ENCODE measurements at regions not wholly inside any gene's neighbourhood (a gene's known extent, or its start where the extent isn't known, plus 50 kb on each side); places are given as distances from the start of the nearest gene placed in this dataset.

DNA sequence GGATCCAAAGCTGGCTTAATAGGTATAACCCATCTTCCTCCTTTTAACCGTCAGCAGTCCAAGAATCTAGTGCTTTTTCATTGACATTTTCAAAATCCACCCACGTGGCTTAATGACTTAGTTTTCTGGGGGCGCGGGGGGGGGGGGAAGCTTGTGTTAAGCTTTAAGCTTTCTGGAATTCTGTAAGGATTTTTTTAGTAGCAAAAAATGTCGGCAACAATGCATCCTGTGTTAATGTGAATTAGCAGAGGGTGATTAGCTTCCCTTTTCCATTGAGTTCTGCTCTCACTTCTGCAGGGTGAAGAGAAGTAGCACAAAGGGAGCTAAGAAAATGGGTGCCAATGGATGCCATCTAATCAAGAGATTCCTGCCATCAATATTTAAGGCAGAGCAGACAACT is 348.2 kb downstream of the SAMD5 start:
- DNase-seq (ENCODE audit: low read depth), result no peak

- DNase-seq (ENCODE audit: low read depth), result no peak
These were observed 349.9 kb downstream of the SAMD5 start for GRCh38 chr6:147858421-147858820.

DNA sequence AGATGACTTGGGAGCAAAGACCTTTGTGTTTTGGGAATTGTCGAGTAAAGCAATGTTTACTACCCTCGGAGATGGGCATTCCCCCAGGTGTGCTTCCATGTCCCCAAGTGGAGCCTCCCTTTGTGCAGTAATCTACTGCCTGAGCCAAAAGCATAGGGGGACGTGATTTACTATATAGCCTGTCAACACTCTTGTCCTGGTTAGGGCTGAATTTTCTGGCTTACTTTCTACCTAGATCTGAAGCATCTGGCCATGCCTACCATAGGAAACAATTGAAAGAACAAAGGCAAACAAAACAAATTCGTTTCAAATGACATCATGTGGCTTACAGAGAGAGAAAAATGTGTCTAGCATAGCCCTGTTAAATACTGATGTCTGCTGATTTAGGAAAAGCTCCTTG is 350.6 kb downstream of the SAMD5 start:
- no peak for DNase-seq (ENCODE audit: low read depth)

DNA sequence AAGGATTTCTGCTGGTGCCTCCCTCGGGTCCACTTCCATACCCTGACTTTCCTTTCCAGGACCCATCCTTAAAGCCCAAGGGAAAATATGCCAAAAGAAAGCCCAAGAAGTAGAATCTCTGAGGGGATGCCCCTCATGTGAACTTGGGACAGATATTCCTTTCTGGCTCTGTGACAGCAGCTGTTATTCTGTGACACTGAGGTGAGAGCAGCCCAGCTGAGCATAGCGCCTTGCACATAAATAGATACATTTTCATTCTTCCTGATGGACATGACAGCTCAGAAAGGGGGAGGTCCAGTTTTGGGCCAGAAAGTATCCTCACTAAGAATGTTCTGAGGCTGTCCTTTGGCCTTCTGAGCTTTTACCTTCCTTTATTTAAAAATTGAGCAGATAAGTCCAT is 353.2 kb downstream of the SAMD5 start:
- peak; percentile 44 for DNase-seq (ENCODE audit: low read depth)

GRCh38 chr6:147867433-147868226 is 359.1 kb downstream of the SAMD5 start:
- DNase-seq (ENCODE audit: low read depth), result no peak

GRCh38 chr6:147868427-147869190 is 360.1 kb downstream of the SAMD5 start:
- peak; percentile 82 for DNase-seq (ENCODE audit: low read depth)

DNA sequence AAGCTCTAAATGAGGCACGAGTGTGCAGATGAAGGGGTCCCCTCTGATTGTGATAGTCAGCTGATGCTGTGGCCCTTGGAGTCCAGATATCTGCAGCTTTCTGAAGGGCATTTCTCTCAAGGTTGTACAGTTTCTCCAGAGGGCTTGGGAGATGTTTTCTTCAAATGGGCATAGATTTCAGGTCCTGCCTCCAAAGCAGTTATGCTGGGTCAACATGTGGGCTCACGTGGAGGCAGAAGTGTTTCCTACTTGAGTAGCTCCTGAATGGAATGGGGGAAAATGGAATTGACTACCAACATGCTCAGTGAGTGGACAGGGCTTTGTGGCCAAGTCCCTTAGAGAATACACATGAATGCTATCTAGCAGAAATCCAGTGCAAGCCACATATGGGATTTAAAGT is 360.7 kb downstream of the SAMD5 start:
- DNase-seq (ENCODE audit: low read depth), result no peak

DNA sequence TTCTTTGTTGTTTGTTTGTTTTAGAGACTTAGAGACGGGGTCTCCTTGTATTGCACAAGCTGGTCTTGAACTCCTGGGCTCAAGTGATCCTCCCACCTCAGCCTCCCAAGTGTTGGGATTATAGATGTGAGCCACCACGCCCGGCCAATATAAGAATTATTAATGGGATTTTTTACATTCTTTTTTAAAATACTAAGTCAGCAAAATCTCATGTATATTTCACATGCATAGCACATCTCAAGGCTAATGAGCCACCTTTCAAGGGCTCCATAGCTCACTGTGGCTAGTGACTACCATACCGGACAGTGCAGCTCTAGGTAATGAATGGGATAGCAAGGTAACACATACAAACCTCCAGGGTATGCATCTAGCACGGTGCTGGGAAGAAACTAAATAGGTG is 361.4 kb downstream of the SAMD5 start:
- DNase-seq (ENCODE audit: low read depth), result no peak

GRCh38 chr6:147870506-147871110 is 362.1 kb downstream of the SAMD5 start:
- no peak for DNase-seq (ENCODE audit: low read depth)

DNA sequence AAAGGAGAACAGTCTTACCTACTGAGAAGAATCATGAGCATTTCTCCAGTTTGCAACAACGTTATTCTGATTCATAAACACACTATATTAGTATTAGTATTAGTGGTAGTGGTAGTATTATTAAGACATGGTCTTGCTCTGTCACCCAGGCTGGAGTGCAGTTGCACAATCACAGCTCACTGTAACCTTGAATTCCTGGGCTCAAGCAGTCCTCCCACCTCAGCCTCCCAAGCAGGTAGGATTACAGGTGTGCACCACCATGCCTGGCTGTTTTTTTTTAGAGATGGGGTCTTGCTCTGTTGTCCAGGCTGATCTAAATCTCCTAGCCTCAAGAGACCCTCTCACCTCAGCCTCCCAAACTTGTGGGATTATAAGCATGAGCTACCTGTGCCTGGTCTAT is 363.5 kb downstream of the SAMD5 start:
- DNase-seq (ENCODE audit: low read depth), result no peak

DNA sequence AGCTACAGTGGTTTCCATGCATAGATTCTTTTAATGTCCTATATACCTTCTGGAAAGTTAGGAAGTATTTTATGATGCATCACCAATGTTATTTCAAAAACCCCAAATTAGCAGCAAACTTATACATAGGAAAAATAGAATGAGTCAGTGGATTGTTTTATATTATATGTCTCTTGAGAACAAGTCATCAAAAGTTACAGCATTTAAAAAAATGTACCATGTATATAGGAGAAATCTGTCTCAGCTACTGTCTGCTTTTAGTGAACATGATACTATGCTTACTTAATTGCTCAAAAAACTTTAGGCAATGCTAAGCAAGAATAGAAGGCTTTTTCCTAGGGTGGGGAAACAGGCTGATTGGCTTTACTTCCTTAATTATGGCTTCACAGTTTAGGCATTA is 365.3 kb downstream of the SAMD5 start:
- DNase-seq (ENCODE audit: low read depth), result no peak

DNA sequence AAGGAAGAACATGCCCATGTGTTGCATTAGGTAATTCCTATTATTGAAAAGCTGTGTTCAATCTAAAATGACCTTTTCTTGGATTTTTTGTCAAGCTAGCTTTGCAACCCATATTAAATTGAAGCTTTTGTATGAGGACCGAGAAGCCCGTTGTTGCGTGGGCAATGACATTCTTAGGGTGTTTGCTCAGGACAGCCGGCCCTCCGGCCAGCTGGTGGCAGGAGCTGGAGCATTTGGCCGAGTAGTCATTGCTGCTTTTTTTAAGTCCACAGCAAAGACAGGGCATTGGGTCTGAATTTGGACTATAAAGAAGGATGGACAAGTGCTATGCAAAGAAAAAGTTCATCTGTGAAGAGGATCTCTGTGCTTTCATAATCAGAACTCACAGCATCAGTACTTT is 365.8 kb downstream of the SAMD5 start:
- peak; percentile 77 for DNase-seq (ENCODE audit: low read depth)

DNA sequence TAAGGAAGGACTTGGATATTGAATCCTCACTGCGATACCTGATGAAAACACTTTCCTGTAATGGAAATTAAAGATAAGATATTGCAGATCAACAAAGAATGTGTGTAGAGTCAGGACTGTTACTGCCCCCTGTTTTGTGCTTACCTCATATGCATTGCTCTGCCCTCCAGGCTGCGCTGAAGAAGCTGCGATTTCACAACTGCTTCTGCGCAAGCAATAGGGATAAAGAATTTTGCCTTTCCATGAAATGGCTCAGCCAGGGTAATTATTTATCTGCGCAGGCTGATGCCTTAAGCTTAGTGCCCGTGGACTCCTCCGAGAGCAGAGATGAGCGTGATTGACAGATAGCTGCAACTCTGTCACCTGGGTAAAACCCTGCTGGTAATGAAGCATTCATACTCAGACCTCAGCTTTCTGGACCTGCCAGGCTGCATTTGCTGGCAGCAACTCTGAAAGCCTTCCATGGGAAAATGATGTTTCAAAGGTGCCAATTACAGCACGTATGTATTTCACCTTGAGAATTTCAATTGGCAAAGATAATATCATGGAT is 370.6 kb downstream of the SAMD5 start:
- DNase-seq (ENCODE audit: low read depth), result no peak

- no peak for DNase-seq (ENCODE audit: low read depth)
These were observed 372.9 kb downstream of the SAMD5 start for GRCh38 chr6:147881432-147881831.

- DNase-seq (ENCODE audit: low read depth), result no peak
These were observed 379.9 kb downstream of the SAMD5 start for GRCh38 chr6:147888374-147888773.

DNA sequence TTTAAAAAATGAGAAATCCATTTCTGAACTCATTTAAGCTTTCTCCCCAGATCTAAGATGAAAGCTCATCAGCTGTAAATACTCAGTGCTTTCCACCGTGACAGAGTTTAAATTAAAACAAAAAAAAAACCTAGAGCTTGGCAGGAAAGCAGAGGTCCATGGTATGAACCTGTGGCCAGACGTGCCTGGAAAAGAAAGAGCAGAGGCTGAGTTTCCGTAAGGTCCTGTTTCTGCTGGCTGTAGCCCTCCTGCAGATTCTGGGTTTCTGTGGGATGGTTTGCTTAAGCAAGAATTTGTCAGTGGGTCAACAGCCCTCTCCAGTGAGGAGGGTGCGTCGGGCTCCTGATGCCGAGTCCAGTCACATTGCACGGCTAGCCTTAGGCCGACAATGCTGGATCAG is 383.2 kb downstream of the SAMD5 start:
- DNase-seq (ENCODE audit: low read depth), result no peak

DNA sequence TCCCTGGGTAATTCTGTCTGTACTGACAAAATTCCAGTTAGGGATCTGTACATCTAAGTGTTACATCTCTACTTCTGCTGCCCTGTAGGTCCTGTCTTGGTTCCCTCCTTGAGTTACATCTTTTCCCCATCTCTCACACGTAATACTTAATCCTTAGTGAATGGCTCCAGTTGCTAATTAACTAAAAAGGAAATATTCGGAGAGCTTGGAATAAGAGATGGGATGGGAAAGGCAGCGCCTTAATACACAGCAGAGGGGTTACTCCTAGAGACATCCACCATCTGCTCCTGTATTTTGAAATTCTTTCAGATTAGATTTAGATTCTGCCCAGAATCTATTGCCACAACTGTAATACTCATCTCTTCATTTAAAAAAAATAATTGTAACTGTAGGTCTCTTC is 384.0 kb downstream of the SAMD5 start:
- no peak for DNase-seq (ENCODE audit: low read depth)

DNA sequence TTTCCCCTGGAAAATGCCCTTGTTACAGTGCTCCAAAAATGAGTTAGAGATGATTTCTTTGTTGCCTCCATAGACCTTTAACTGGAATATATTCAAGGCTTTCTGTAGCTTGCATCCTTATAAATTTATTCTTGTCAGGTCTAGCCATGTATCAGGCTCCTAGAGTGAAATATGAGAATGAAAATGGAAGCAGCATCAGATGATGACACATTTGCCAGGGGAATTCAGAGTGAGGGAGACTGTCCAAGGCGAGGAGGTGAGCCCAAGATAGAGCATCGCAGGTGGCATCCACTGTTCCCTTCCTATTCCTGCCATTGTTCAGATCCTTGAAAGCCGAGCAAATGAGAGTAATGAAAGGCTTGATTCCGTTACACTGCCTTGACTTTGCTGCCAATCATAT is 386.8 kb downstream of the SAMD5 start:
- DNase-seq (ENCODE audit: low read depth), result peak; percentile 25

DNA sequence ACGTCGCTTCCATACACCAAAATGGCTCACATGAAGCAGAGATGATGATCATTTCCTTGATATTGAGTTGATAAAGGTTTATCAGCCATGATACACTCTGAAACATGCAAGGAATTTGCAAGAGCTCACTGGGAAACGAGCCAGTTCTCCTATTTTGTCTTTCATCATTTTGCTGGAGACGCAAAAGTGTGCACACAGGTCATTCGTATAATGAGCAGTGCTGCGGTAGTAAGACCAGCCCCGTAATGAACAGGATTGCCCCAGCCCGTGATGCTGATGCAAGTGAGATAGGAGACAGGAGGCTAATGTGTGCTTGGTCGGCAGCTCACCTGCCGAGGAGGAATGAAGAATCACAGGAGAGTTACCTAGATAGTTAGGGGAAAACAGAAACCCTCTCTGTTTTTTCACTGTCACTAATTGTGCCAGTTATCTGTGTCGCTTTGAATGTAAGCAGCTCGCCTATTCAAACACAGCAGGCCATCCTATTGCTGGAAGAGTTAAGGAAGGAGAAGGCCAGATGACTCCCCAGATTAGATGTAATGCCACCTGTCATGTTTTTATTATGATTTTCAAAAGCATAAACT is 391.8 kb downstream of the SAMD5 start:
- DNase-seq (ENCODE audit: low read depth), result no peak

DNA sequence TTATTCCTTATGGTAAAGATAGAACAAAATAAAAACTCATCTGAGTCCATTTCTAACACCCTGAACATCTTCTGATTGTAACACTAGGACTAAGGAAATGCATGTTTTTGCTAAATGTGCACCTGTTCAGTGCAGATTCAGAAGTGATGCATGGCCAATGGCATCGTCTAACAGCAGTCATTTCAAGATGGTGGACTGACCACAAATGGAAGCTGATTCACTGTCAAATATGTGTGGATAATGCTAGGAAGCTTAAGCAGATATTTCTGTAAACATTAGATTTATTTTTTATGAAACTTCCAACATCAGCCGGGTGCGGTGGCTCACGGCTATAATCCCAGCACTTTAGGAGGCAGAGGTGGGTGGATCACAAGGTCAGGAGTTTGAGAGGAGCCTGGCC is 394.8 kb downstream of the SAMD5 start:
- peak; percentile 33 for DNase-seq (ENCODE audit: low read depth)

GRCh38 chr6:147903931-147904330 is 395.4 kb downstream of the SAMD5 start:
- peak; percentile 76 for DNase-seq (ENCODE audit: low read depth)

GRCh38 chr6:147904416-147904815 is 395.9 kb downstream of the SAMD5 start:
- peak; percentile 51 for DNase-seq (ENCODE audit: low read depth)

All from myocyte (in vitro differentiated cells).